Gastroesophageal sphincter (tissue), 3 donors: ENCODE measurements at regions not wholly inside any gene's neighbourhood (a gene's known extent, or its start where the extent isn't known, plus 50 kb on each side); places are given as distances from the start of the nearest gene placed in this dataset.
"Not testable (repeated sequence)": the region's sequence is repeated elsewhere in the genome, so short reads cannot be mapped to it uniquely, and the experiment has no call there.

Experiments used
- CTCF ChIP-seq, 4 experiments: fragments of 200-600 bp in 2 of 4; fragments of 450-650 bp in 2 of 4; sonication (generic) in 1 of 4; IDR thresholded peaks; one replicate each; pipeline ENCODE4 v1.5.1; 2017 to 2019; ENCODE audit warnings: antibody characterized with exemption in 4 of 4, mild to moderate bottlenecking in 2 of 4, moderate library complexity in 2 of 4
- POLR2A ChIP-seq, 2 donors: fragments of 450-650 bp; IDR thresholded peaks; one replicate each; pipeline ENCODE4 v1.6.1; 2017; ENCODE audit warnings: antibody characterized with exemption in 2 of 2, mild to moderate bottlenecking in 2 of 2, moderate library complexity in 1 of 2

GRCh38 chr14:40954448-40955130 lies 652.1 kb upstream of the LRFN5 start:
- TF ChIP-seq POLR2A, CTCF (IDR thresholded peaks at IDR 0.05): not testable (repeated sequence)
